ENCODE measurements at regions not wholly inside any gene's neighbourhood (a gene's known extent, or its start where the extent isn't known, plus 50 kb on each side); places are given as distances from the start of the nearest gene placed in this dataset.
"Not testable (repeated sequence)": the region's sequence is repeated elsewhere in the genome, so short reads cannot be mapped to it uniquely, and the experiment has no call there.

DNA sequence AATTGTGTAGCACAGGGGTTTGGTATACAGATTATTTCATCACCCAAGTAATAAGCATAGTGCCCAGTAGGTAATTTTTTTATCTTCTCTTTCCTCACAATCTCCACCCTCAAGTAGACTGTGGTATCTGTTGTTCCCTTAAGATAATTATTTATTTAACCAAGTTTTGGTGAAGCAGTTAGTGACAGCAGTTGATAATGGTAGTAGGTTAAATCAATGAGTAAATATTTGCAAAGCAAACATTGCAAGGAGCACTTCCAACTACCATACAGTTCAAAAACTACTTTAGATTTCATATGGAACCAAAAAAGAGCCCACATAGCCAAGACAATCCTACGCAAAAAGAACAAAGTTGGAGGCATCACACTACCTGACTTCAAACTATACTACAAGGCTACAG lies 291.8 kb downstream of the KCTD12 start:
- Histone ChIP-seq H3K4me3 (replicated peaks; ENCODE audit: low read depth, low read length) (no peak overlapping the region), H3K27me3 (replicated peaks; ENCODE audit: control insufficient read depth, insufficient read depth, low read length) (no peaks in the 10 kb centered on the region), H3K36me3 (ENCODE audit: control insufficient read depth, insufficient read depth, low read length) (no peaks in the 10 kb centered on the region)
- no peak for DNase-seq (ENCODE audit: extremely low read depth, insufficient read length)
- TF ChIP-seq, protein P1, sequence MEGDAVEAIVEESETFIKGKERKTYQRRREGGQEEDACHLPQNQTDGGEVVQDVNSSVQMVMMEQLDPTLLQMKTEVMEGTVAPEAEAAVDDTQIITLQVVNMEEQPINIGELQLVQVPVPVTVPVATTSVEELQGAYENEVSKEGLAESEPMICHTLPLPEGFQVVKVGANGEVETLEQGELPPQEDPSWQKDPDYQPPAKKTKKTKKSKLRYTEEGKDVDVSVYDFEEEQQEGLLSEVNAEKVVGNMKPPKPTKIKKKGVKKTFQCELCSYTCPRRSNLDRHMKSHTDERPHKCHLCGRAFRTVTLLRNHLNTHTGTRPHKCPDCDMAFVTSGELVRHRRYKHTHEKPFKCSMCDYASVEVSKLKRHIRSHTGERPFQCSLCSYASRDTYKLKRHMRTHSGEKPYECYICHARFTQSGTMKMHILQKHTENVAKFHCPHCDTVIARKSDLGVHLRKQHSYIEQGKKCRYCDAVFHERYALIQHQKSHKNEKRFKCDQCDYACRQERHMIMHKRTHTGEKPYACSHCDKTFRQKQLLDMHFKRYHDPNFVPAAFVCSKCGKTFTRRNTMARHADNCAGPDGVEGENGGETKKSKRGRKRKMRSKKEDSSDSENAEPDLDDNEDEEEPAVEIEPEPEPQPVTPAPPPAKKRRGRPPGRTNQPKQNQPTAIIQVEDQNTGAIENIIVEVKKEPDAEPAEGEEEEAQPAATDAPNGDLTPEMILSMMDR (IDR thresholded peaks at IDR 0.05; ENCODE audit: insufficient read depth, low read length, poor library complexity, severe bottlenecking), result no peak

DNA sequence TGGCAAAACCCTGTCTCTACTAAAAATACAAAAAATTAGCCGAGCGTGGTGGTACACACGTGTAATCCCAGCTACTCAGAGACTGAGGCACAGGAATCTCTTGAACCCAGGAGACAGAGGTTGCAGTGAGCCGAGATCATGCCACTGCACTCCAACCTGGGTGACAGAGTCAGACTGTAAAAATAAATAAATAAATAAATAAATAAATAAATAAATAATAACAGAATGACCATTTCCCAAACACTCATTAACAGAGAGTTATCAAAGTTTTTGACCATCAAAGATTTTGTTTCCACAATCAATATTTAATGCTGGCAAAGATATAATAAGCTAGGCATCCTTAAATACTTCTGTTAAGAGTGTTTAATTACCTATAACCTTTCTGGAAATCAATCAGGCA lies 299.4 kb downstream of the KCTD12 start:
- Histone ChIP-seq H3K4me3 (replicated peaks; ENCODE audit: low read depth, low read length) (no peak overlapping the region), H3K27me3 (replicated peaks; ENCODE audit: control insufficient read depth, insufficient read depth, low read length) (no peaks in the 10 kb centered on the region), H3K36me3 (ENCODE audit: control insufficient read depth, insufficient read depth, low read length) (no peaks in the 10 kb centered on the region)
- TF ChIP-seq, protein P1 (IDR thresholded peaks at IDR 0.05; ENCODE audit: insufficient read depth, low read length, poor library complexity, severe bottlenecking), result no peak
- no peak for DNase-seq (ENCODE audit: extremely low read depth, insufficient read length)

DNA sequence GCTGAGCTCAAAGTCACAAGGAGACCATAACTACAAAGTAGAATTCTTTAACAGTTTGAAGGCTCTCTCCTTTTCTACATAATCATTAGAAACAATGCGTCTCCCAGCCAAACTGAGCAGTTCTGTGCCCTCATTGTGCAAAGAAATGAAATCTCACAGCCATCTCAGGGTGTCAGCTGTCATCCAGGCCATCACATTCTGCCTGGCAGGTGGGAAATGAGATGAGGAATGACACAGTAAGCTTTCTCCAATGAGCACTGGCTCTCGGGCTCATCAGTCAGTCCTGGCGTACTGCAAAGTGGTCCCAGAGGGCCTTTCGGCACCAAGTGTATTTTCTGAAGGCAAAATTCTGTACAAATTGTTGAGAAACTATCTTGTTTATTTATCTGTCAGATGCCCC lies 306.5 kb downstream of the KCTD12 start:
- no peaks in the 10 kb centered on the region for H3K27me3 ChIP-seq (replicated peaks; ENCODE audit: control insufficient read depth, insufficient read depth, low read length)
- no peak overlapping the region for H3K4me3 ChIP-seq (replicated peaks; ENCODE audit: low read depth, low read length)
- H3K36me3 ChIP-seq (ENCODE audit: control insufficient read depth, insufficient read depth, low read length), result no peaks in the 10 kb centered on the region
- no peak for DNase-seq (ENCODE audit: extremely low read depth, insufficient read length)
- TF ChIP-seq, protein P1 (IDR thresholded peaks at IDR 0.05; ENCODE audit: insufficient read depth, low read length, poor library complexity, severe bottlenecking), result no peak

DNA sequence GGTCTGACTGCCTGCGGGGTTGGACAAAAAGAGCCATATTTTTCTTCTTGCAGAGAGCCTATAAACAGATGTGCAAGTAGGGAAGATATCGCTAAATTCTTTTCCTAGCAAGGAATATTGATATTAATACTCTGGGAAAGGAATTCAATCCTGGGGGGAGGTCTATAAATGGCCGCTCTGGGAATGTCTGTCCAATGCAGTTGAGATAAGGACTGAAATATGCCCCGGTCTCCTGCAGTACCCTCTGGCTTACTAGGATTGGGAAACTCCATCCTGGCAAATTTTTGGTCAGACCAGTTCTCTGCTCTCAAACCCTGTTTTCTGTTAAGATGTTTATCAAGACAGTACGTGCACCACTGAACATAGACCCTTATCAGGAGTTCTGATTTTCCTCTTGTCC lies 310.6 kb downstream of the KCTD12 start:
- not testable (repeated sequence) for H3K36me3 ChIP-seq (ENCODE audit: control insufficient read depth, insufficient read depth, low read length); H3K27me3 ChIP-seq (replicated peaks; ENCODE audit: control insufficient read depth, insufficient read depth, low read length); H3K4me3 ChIP-seq (replicated peaks; ENCODE audit: low read depth, low read length); DNase-seq (ENCODE audit: extremely low read depth, insufficient read length)

DNA sequence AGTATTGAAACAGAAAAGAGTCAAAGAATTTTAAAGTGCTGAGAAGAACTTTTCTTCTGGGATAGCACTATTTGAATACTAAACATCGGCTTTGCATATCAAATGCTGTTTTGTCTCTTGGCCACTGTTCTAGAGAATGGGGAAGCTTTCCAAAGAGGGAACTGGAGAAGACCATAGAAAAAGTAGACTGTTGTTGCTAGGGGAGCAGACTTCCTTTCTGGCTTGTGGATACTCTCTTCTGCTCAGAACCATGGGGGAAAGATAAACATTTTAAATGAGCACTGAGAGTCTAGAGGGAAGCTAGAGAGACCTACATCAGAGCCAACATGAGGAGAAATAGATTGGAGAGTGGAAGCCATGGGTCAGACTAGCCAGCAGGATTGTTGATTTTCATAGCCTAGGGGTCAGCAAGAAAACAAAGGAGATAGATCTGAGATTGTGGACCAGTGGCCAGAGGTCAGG lies 315.7 kb downstream of the KCTD12 start:
- Histone ChIP-seq H3K4me3 (replicated peaks; ENCODE audit: low read depth, low read length) (no peak overlapping the region), H3K36me3 (ENCODE audit: control insufficient read depth, insufficient read depth, low read length) (no peaks in the 10 kb centered on the region), H3K27me3 (replicated peaks; ENCODE audit: control insufficient read depth, insufficient read depth, low read length) (no peaks in the 10 kb centered on the region)
- TF ChIP-seq, protein P1 (IDR thresholded peaks at IDR 0.05; ENCODE audit: insufficient read depth, low read length, poor library complexity, severe bottlenecking), result no peak
- no peak for DNase-seq (ENCODE audit: extremely low read depth, insufficient read length)

DNA sequence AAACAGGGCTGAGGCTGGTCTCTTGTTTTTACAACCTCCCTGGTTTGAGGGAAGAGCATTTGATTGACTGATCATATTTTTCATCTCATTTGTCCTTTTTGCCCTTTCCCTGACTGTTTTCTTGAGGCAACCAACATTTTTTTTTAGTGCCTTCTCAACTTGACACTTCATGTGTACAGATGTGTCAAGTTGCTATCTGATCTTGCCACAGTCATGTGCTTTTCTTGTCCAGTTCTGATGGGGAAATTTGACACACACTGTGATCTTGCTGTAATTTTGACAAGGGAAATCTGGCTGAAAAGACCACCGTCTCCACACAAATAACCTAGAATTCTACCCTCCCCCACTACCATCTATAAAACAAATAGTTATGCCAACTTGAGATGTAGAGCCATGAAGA lies 329.6 kb downstream of the KCTD12 start:
- Histone ChIP-seq H3K36me3 (ENCODE audit: control insufficient read depth, insufficient read depth, low read length) (no peaks in the 10 kb centered on the region), H3K27me3 (replicated peaks; ENCODE audit: control insufficient read depth, insufficient read depth, low read length) (no peaks in the 10 kb centered on the region), H3K4me3 (replicated peaks; ENCODE audit: low read depth, low read length) (no peak overlapping the region)
- TF ChIP-seq, protein P1 (IDR thresholded peaks at IDR 0.05; ENCODE audit: insufficient read depth, low read length, poor library complexity, severe bottlenecking), result no peak
- no peak for DNase-seq (ENCODE audit: extremely low read depth, insufficient read length)

Data from GM06990 (cell line).